ENCODE measurements at regions not wholly inside any gene's neighbourhood (a gene's known extent, or its start where the extent isn't known, plus 50 kb on each side); places are given as distances from the start of the nearest gene placed in this dataset.
"Not testable (repeated sequence)": the region's sequence is repeated elsewhere in the genome, so short reads cannot be mapped to it uniquely, and the experiment has no call there.

- no peak overlapping the region for H3K4me3 ChIP-seq (ENCODE audit: low read depth, low read length)
- no peak for DNase-seq (ENCODE audit: low read depth)
- no peak for TF ChIP-seq CTCF (conservative IDR thresholded peaks at IDR 0.05; ENCODE audit: low read depth, low read length)
Measured at GRCh38 chr2:16221461-16222010, 281.2 kb downstream of the MYCN start.

DNA sequence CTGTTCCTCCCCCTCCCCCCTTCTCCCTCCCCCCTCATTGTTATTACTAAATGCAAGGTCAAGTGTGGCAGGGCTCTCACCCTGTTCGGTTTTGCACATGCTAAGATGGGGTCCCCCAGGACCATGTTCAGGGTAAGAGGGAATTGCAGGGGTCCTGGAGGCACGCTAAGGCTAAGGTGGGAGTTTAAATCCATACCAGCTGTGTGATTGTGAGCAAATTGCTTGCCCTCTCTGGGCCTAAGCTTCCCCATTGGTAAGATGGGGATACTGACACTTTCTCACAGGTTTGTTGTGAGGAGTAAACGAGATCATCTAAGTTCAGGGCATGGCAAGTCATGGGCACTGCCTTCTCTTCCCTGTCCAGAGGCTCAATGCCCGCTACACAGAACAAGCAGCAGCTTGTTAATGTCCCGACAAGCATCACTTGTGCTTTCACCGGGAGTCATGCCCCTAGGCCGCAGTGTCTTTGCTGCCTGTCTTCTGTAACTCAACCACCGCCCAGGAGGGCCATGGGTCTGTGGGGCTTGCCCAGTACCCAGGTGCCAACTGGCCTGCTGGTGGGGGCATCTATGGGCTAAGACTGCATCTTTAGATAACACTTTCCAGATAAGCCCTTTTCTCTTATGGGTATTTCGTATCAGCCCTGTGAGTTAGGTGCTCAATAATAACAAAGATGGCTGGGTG, 279.1 kb downstream of the MYCN start:
- TF ChIP-seq CTCF (conservative IDR thresholded peaks at IDR 0.05; ENCODE audit: low read depth, low read length): no peak
- no peak overlapping the region for H3K4me3 ChIP-seq (ENCODE audit: low read depth, low read length)
- no peak for DNase-seq (ENCODE audit: low read depth)

DNA sequence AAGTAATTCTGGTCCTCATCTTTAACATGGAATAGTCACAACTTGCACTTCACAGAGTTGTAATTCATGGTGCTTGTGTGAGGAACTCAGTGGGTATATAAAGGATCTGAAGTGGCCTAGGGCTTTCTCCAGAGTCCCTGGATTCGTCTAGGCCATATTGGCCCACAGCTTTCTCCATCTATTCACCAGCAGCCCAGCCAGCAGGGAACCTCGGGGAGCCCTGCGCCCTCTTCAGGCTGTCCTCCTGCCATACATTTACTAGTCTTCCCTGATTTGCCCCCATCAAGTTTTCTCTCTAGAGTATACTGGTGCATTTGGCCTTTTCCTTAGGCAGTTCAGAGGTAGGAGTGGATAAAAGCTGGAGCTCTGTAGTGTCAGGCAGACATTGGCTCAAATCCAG, 278.3 kb downstream of the MYCN start:
- H3K4me3 ChIP-seq (ENCODE audit: low read depth, low read length): no peak overlapping the region
- no peak for TF ChIP-seq CTCF (conservative IDR thresholded peaks at IDR 0.05; ENCODE audit: low read depth, low read length)
- DNase-seq (ENCODE audit: low read depth): no peak

GRCh38 chr2:16218161-16218560, 277.8 kb downstream of the MYCN start:
- TF ChIP-seq CTCF (conservative IDR thresholded peaks at IDR 0.05; ENCODE audit: low read depth, low read length): no peak
- no peak overlapping the region for H3K4me3 ChIP-seq (ENCODE audit: low read depth, low read length)
- DNase-seq (ENCODE audit: low read depth): no peak

DNA sequence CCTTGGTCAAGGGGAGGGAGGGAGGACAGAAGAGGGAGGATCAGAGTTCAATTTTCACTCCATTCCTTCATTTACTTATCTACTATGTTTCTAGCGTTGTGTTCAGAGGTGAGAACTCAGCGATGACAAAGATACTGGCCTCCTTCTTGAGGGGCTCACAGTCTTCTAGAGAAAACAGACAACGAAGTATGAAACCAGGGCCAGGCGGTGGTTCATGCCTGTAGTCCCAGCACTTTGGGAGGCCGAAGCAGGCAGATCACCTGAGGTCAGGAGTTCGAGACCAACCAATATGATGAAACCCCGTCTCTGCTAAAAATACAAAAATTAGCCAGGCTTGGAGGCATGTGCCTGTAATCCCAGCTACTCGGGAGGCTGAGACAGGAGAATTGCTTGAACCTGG, 277.4 kb downstream of the MYCN start:
- not testable (repeated sequence) for DNase-seq (ENCODE audit: low read depth); H3K4me3 ChIP-seq (ENCODE audit: low read depth, low read length)

GRCh38 chr2:16217291-16217690, 276.9 kb downstream of the MYCN start:
- DNase-seq (ENCODE audit: low read depth): no peak
- no peak for TF ChIP-seq CTCF (conservative IDR thresholded peaks at IDR 0.05; ENCODE audit: low read depth, low read length)

GRCh38 chr2:16216558-16216945, 276.2 kb downstream of the MYCN start:
- no peak for DNase-seq (ENCODE audit: low read depth)
- no peak for TF ChIP-seq CTCF (conservative IDR thresholded peaks at IDR 0.05; ENCODE audit: low read depth, low read length)
- H3K4me3 ChIP-seq (ENCODE audit: low read depth, low read length): no peak overlapping the region

More at GRCh38 chr2:16217291-16217690, 276.9 kb downstream of the MYCN start:
- no peak overlapping the region for H3K4me3 ChIP-seq (ENCODE audit: low read depth, low read length)

Measured in choroid plexus epithelial cell (primary cell).